GM23338 (cell line): ENCODE measurements at regions not wholly inside any gene's neighbourhood (a gene's known extent, or its start where the extent isn't known, plus 50 kb on each side); places are given as distances from the start of the nearest gene placed in this dataset.
"Not testable (repeated sequence)": the region's sequence is repeated elsewhere in the genome, so short reads cannot be mapped to it uniquely, and the experiment has no call there.

Experiments
- CREB1 ChIP-seq: fragments of 250-450 bp; sonication (Bioruptor Pico); IDR thresholded peaks from 2 replicates; pipeline ENCODE4 v1.5.0; 2020; ENCODE audit warnings: low read depth, mild to moderate bottlenecking, moderate library complexity
- EZH2 ChIP-seq: fragments of 200-600 bp; sonication (generic); IDR thresholded peaks from one replicate; pipeline ENCODE4 v1.8.0; 2017; ENCODE audit warnings: antibody characterized with exemption, mild to moderate bottlenecking, low read depth; ENCODE audit not compliant: unreplicated experiment
- EZH2phosphoT487 ChIP-seq: fragments of 200-600 bp; sonication (generic); IDR thresholded peaks from one replicate; pipeline ENCODE4 v1.8.1; 2018; ENCODE audit warnings: antibody characterized with exemption; ENCODE audit not compliant: unreplicated experiment
- JUNB ChIP-seq: IDR thresholded peaks from one replicate; pipeline ENCODE4 v1.6.1; 2016; ENCODE audit warnings: antibody characterized with exemption; ENCODE audit not compliant: unreplicated experiment
- NANOG ChIP-seq: IDR thresholded peaks from 2 replicates; pipeline ENCODE4 v1.6.1; 2016; ENCODE audit warnings: antibody characterized with exemption, borderline replicate concordance
- POLR2AphosphoS5 ChIP-seq: IDR thresholded peaks from 2 replicates; pipeline ENCODE4 v1.6.1; 2016; ENCODE audit warnings: antibody characterized with exemption, low read depth
- STAT1 ChIP-seq: IDR thresholded peaks from one replicate; pipeline ENCODE4 v1.6.1; 2016; ENCODE audit warnings: antibody characterized with exemption; ENCODE audit not compliant: unreplicated experiment
- ZNF114 ChIP-seq: fragments of 250-450 bp; sonication (Bioruptor Pico); IDR thresholded peaks from 2 replicates; pipeline ENCODE4 v1.5.0; 2020; ENCODE audit warnings: mild to moderate bottlenecking, moderate library complexity
- ZNF331 ChIP-seq: fragments of 250-450 bp; sonication (Bioruptor Pico); IDR thresholded peaks from 2 replicates; pipeline ENCODE4 v1.5.0; 2020; ENCODE audit warnings: low read depth, mild to moderate bottlenecking, moderate library complexity
- TF ChIP-seq, protein P1 (sequence below): IDR thresholded peaks from one replicate; pipeline ENCODE4 v1.6.1; 2018; ENCODE audit warnings: antibody characterized with exemption; ENCODE audit not compliant: unreplicated experiment
- TF ChIP-seq, protein P2 (sequence below), 2 experiments: fragments of 200-600 bp in 1 of 2; sonication (generic) in 1 of 2; conservative IDR thresholded peaks; 2 replicates each; pipeline versions ENCODE4 v1.5.1 to v1.6.1; 2016 to 2017; ENCODE audit warnings: antibody characterized with exemption in 2 of 2, low read depth in 2 of 2, mild to moderate bottlenecking in 2 of 2, moderate library complexity in 1 of 2
- TF ChIP-seq, protein P3 (sequence below): fragments of 250-450 bp; sonication (Bioruptor Pico); IDR thresholded peaks from 2 replicates; pipeline ENCODE4 v1.5.0; 2020; ENCODE audit warnings: mild to moderate bottlenecking, moderate library complexity
- TF ChIP-seq, protein P4 (sequence below): IDR thresholded peaks from 2 replicates; pipeline ENCODE4 v1.6.1; 2016; ENCODE audit warnings: antibody characterized with exemption

DNA sequence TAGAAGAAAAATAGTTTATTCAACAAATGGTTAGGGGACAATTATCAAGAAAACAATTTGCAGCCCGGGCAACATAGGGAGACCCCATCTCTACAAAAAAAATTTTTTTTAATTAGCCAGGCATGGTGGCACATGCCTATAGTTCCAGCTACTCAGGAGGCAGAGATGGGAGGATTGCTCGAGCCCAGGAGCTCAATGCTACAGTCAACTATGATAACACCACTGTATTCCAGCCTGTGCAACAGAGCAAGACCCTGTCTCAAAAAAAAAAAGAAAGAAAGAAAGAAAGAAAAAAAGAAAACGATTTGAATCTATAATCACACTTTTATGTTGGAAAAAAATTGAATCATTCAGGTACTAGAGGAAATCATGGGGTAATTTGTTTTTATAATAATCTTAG is 185.1 kb downstream of the MTCL1 start:
- TF ChIP-seq, protein P1, sequence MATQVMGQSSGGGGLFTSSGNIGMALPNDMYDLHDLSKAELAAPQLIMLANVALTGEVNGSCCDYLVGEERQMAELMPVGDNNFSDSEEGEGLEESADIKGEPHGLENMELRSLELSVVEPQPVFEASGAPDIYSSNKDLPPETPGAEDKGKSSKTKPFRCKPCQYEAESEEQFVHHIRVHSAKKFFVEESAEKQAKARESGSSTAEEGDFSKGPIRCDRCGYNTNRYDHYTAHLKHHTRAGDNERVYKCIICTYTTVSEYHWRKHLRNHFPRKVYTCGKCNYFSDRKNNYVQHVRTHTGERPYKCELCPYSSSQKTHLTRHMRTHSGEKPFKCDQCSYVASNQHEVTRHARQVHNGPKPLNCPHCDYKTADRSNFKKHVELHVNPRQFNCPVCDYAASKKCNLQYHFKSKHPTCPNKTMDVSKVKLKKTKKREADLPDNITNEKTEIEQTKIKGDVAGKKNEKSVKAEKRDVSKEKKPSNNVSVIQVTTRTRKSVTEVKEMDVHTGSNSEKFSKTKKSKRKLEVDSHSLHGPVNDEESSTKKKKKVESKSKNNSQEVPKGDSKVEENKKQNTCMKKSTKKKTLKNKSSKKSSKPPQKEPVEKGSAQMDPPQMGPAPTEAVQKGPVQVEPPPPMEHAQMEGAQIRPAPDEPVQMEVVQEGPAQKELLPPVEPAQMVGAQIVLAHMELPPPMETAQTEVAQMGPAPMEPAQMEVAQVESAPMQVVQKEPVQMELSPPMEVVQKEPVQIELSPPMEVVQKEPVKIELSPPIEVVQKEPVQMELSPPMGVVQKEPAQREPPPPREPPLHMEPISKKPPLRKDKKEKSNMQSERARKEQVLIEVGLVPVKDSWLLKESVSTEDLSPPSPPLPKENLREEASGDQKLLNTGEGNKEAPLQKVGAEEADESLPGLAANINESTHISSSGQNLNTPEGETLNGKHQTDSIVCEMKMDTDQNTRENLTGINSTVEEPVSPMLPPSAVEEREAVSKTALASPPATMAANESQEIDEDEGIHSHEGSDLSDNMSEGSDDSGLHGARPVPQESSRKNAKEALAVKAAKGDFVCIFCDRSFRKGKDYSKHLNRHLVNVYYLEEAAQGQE: not testable (repeated sequence)
- TF ChIP-seq, protein P2, sequence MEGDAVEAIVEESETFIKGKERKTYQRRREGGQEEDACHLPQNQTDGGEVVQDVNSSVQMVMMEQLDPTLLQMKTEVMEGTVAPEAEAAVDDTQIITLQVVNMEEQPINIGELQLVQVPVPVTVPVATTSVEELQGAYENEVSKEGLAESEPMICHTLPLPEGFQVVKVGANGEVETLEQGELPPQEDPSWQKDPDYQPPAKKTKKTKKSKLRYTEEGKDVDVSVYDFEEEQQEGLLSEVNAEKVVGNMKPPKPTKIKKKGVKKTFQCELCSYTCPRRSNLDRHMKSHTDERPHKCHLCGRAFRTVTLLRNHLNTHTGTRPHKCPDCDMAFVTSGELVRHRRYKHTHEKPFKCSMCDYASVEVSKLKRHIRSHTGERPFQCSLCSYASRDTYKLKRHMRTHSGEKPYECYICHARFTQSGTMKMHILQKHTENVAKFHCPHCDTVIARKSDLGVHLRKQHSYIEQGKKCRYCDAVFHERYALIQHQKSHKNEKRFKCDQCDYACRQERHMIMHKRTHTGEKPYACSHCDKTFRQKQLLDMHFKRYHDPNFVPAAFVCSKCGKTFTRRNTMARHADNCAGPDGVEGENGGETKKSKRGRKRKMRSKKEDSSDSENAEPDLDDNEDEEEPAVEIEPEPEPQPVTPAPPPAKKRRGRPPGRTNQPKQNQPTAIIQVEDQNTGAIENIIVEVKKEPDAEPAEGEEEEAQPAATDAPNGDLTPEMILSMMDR (conservative IDR thresholded peaks at IDR 0.05; ENCODE audit: low read depth in 2 of 2): not testable (repeated sequence)
- TF ChIP-seq EZH2phosphoT487; EZH2; ZNF331; CREB1 (CRISPR knock-in tag); JUNB; POLR2AphosphoS5; STAT1; ZNF114 (CRISPR knock-in tag); NANOG: not testable (repeated sequence)
- TF ChIP-seq, protein P3, sequence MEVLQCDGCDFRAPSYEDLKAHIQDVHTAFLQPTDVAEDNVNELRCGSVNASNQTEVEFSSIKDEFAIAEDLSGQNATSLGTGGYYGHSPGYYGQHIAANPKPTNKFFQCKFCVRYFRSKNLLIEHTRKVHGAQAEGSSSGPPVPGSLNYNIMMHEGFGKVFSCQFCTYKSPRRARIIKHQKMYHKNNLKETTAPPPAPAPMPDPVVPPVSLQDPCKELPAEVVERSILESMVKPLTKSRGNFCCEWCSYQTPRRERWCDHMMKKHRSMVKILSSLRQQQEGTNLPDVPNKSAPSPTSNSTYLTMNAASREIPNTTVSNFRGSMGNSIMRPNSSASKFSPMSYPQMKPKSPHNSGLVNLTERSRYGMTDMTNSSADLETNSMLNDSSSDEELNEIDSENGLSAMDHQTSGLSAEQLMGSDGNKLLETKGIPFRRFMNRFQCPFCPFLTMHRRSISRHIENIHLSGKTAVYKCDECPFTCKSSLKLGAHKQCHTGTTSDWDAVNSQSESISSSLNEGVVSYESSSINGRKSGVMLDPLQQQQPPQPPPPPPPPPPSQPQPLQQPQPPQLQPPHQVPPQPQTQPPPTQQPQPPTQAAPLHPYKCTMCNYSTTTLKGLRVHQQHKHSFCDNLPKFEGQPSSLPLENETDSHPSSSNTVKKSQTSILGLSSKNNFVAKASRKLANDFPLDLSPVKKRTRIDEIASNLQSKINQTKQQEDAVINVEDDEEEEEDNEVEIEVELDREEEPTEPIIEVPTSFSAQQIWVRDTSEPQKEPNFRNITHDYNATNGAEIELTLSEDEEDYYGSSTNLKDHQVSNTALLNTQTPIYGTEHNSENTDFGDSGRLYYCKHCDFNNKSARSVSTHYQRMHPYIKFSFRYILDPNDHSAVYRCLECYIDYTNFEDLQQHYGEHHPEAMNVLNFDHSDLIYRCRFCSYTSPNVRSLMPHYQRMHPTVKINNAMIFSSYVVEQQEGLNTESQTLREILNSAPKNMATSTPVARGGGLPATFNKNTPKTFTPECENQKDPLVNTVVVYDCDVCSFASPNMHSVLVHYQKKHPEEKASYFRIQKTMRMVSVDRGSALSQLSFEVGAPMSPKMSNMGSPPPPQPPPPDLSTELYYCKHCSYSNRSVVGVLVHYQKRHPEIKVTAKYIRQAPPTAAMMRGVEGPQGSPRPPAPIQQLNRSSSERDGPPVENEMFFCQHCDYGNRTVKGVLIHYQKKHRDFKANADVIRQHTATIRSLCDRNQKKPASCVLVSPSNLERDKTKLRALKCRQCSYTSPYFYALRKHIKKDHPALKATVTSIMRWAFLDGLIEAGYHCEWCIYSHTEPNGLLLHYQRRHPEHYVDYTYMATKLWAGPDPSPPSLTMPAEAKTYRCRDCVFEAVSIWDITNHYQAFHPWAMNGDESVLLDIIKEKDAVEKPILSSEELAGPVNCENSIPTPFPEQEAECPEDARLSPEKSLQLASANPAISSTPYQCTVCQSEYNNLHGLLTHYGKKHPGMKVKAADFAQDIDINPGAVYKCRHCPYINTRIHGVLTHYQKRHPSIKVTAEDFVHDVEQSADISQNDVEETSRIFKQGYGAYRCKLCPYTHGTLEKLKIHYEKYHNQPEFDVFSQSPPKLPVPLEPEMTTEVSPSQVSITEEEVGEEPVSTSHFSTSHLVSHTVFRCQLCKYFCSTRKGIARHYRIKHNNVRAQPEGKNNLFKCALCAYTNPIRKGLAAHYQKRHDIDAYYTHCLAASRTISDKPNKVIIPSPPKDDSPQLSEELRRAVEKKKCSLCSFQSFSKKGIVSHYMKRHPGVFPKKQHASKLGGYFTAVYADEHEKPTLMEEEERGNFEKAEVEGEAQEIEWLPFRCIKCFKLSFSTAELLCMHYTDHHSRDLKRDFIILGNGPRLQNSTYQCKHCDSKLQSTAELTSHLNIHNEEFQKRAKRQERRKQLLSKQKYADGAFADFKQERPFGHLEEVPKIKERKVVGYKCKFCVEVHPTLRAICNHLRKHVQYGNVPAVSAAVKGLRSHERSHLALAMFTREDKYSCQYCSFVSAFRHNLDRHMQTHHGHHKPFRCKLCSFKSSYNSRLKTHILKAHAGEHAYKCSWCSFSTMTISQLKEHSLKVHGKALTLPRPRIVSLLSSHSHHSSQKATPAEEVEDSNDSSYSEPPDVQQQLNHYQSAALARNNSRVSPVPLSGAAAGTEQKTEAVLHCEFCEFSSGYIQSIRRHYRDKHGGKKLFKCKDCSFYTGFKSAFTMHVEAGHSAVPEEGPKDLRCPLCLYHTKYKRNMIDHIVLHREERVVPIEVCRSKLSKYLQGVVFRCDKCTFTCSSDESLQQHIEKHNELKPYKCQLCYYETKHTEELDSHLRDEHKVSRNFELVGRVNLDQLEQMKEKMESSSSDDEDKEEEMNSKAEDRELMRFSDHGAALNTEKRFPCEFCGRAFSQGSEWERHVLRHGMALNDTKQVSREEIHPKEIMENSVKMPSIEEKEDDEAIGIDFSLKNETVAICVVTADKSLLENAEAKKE: not testable (repeated sequence)
- TF ChIP-seq, protein P4, sequence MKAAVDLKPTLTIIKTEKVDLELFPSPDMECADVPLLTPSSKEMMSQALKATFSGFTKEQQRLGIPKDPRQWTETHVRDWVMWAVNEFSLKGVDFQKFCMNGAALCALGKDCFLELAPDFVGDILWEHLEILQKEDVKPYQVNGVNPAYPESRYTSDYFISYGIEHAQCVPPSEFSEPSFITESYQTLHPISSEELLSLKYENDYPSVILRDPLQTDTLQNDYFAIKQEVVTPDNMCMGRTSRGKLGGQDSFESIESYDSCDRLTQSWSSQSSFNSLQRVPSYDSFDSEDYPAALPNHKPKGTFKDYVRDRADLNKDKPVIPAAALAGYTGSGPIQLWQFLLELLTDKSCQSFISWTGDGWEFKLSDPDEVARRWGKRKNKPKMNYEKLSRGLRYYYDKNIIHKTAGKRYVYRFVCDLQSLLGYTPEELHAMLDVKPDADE: not testable (repeated sequence)
